HepG2 (cell line): ENCODE measurements at regions not wholly inside any gene's neighbourhood (a gene's known extent, or its start where the extent isn't known, plus 50 kb on each side); places are given as distances from the start of the nearest gene placed in this dataset.

Experiments used
- ATF1 ChIP-seq: IDR thresholded peaks from 2 replicates; pipeline ENCODE4 v1.6.1; 2016; ENCODE audit warnings: mild to moderate bottlenecking, control low read depth
- BRCA1 ChIP-seq: sonication (generic); formaldehyde crosslinking; IDR thresholded peaks from 2 replicates; pipeline ENCODE4 v1.4.0; 2020; ENCODE audit warnings: missing genetic modification reagents
- CSRNP1 ChIP-seq: sonication (generic); formaldehyde crosslinking; IDR thresholded peaks from 2 replicates; pipeline ENCODE4 v1.8.1; 2023; ENCODE audit warnings: mild to moderate bottlenecking, missing genetic modification reagents
- FOXA3 ChIP-seq: IDR thresholded peaks from 2 replicates; pipeline ENCODE4 v1.6.1; 2016; ENCODE audit warnings: missing genetic modification reagents, missing compliant biosample characterization
- HHEX ChIP-seq: IDR thresholded peaks from 2 replicates; pipeline ENCODE4 v1.6.1; 2016; ENCODE audit warnings: control low read depth
- HNRNPK ChIP-seq: fragments of 200-400 bp; formaldehyde crosslinking; IDR thresholded peaks from 2 replicates; pipeline ENCODE4 v1.6.1; 2018; ENCODE audit warnings: low read length, low read depth, moderate library complexity, mild to moderate bottlenecking; ENCODE audit not compliant: poor library complexity, severe bottlenecking
- KAT7 ChIP-seq: IDR thresholded peaks from 2 replicates; pipeline ENCODE4 v1.6.1; 2018; ENCODE audit warnings: borderline replicate concordance, missing compliant biosample characterization
- KDM3A ChIP-seq: IDR thresholded peaks from 2 replicates; pipeline ENCODE4 v1.6.1; 2018; ENCODE audit warnings: low read depth, missing compliant biosample characterization
- KDM4B ChIP-seq: sonication (generic); formaldehyde crosslinking; IDR thresholded peaks from 2 replicates; pipeline ENCODE4 v1.4.0; 2020; ENCODE audit warnings: missing genetic modification reagents
- NFIB ChIP-seq: sonication (generic); formaldehyde crosslinking; IDR thresholded peaks from 2 replicates; pipeline ENCODE4 v1.9.0; 2021; ENCODE audit warnings: missing genetic modification reagents, mild to moderate bottlenecking, borderline replicate concordance
- POGZ ChIP-seq: sonication (generic); formaldehyde crosslinking; IDR thresholded peaks from 2 replicates; pipeline ENCODE4 v1.4.0; 2020; ENCODE audit warnings: mild to moderate bottlenecking, missing genetic modification reagents
- RNF219 ChIP-seq: sonication (generic); formaldehyde crosslinking; IDR thresholded peaks from 2 replicates; pipeline ENCODE4 v1.5.0; 2020; ENCODE audit warnings: mild to moderate bottlenecking, missing genetic modification reagents
- TARDBP ChIP-seq: sonication (generic); formaldehyde crosslinking; IDR thresholded peaks from 2 replicates; pipeline ENCODE4 v1.8.0; 2022; ENCODE audit warnings: mild to moderate bottlenecking, missing genetic modification reagents
- TEAD2 ChIP-seq: sonication (generic); formaldehyde crosslinking; IDR thresholded peaks from 2 replicates; pipeline ENCODE4 v1.9.0; 2021; ENCODE audit warnings: missing genetic modification reagents
- THAP11 ChIP-seq: IDR thresholded peaks from 2 replicates; pipeline ENCODE4 v1.6.1; 2016; ENCODE audit warnings: missing biosample characterization, missing genetic modification reagents
- U2AF2 ChIP-seq: fragments of 200-400 bp; formaldehyde crosslinking; IDR thresholded peaks from 2 replicates; pipeline ENCODE4 v1.6.1; 2017; ENCODE audit warnings: low read depth, mild to moderate bottlenecking, low read length
- ZBTB43 ChIP-seq: sonication (generic); formaldehyde crosslinking; conservative IDR thresholded peaks from 2 replicates; pipeline ENCODE4 v1.4.0; 2020; ENCODE audit warnings: missing genetic modification reagents
- ZBTB7B ChIP-seq: sonication (generic); formaldehyde crosslinking; IDR thresholded peaks from 2 replicates; pipeline ENCODE4 v1.4.0; 2020; ENCODE audit warnings: missing genetic modification reagents
- ZNF160 ChIP-seq: sonication (generic); formaldehyde crosslinking; IDR thresholded peaks from 2 replicates; pipeline ENCODE4 v1.8.0; 2022; ENCODE audit warnings: mild to moderate bottlenecking, inconsistent platforms, missing genetic modification reagents
- ZNF281 ChIP-seq: sonication (generic); formaldehyde crosslinking; IDR thresholded peaks from 2 replicates; pipeline ENCODE4 v1.4.0; 2020; ENCODE audit warnings: missing genetic modification reagents, borderline replicate concordance
- ZNF556 ChIP-seq: sonication (generic); formaldehyde crosslinking; IDR thresholded peaks from 2 replicates; pipeline ENCODE4 v1.4.0; 2020; ENCODE audit warnings: mild to moderate bottlenecking, missing genetic modification reagents, borderline replicate concordance
- ZNF614 ChIP-seq: IDR thresholded peaks from 2 replicates; pipeline ENCODE4 v1.6.1; 2018; ENCODE audit warnings: missing biosample characterization, missing genetic modification reagents, inconsistent platforms, borderline replicate concordance

GRCh38 chr3:32045091-32045915 lies 61.1 kb upstream of the GPD1L start (continued):
- no peak for TF ChIP-seq TEAD2 (CRISPR knock-in tag)
- peak; percentile 100 for TF ChIP-seq HHEX (CRISPR knock-in tag)
- TF ChIP-seq CSRNP1 (CRISPR knock-in tag) = no peak
- TF ChIP-seq ZNF281 (CRISPR knock-in tag) = peak; percentile 77
- TF ChIP-seq ZBTB43 (CRISPR knock-in tag) = peak; percentile 77
- TF ChIP-seq ZNF160 (CRISPR knock-in tag) = peak; percentile 61; the same call in 1 of the 2 replicates
- no peak for TF ChIP-seq U2AF2
- peak; percentile 39; the same call in 1 of the 2 replicates for TF ChIP-seq ZNF556 (CRISPR knock-in tag)
- TF ChIP-seq THAP11 (CRISPR knock-in tag) = peak; percentile 80
- TF ChIP-seq RNF219 (CRISPR knock-in tag) = no peak
- 0 out of 2 replicates have a peak, but pooled peaks have one; percentile 28 for TF ChIP-seq KDM4B (CRISPR knock-in tag)
- TF ChIP-seq HNRNPK = no peak
- TF ChIP-seq BRCA1 (CRISPR knock-in tag) = no peak
- TF ChIP-seq FOXA3 (CRISPR knock-in tag) = peak; percentile 98
- peak; percentile 78; the same call in 1 of the 2 replicates for TF ChIP-seq ZNF614 (CRISPR knock-in tag)
- peak; percentile 51; the same call in 1 of the 2 replicates for TF ChIP-seq ATF1 (CRISPR knock-in tag)
- TF ChIP-seq KDM3A (CRISPR knock-in tag) = peak; percentile 66; the same call in 1 of the 2 replicates
- TF ChIP-seq KAT7 = peak; percentile 70; the same call in 1 of the 2 replicates
- peak; percentile 72; the same call in 1 of the 2 replicates for TF ChIP-seq TARDBP
- no peak for TF ChIP-seq NFIB
- TF ChIP-seq ZBTB7B (CRISPR knock-in tag) = peak; percentile 45; the same call in 1 of the 2 replicates
- TF ChIP-seq POGZ = peak; percentile 54; the same call in 1 of the 2 replicates
